CD8-positive, alpha-beta memory T cell (primary cell): ENCODE measurements at regions not wholly inside any gene's neighbourhood (a gene's known extent, or its start where the extent isn't known, plus 50 kb on each side); places are given as distances from the start of the nearest gene placed in this dataset.

Experiments used
- CTCF ChIA-PET: fragments of 350-600 bp; sonication (Branson Sonifier 250); formaldehyde crosslinking; loops from one replicate; lab custom pipeline; 2021; ENCODE audit warnings: antibody characterized with exemption; lab: Charles Lee
- POLR2A ChIA-PET: fragments of 350-600 bp; sonication (Branson Sonifier 250); formaldehyde crosslinking; loops from one replicate; lab custom pipeline; 2021; ENCODE audit warnings: antibody characterized with exemption; lab: Charles Lee
- DNase-seq, 5 donors: peaks; one replicate each; pipeline versions ENCODE4 v3.0.0 to v3.0.0-alpha.2; 2020 to 2022; ENCODE audit warnings: mixed read lengths in 1 of 5
- H3K27ac ChIP-seq: one replicate; pipeline ENCODE4 v1.7.0; 2013; ENCODE audit warnings: low read depth, mild to moderate bottlenecking, low read length, moderate library complexity
- H3K27me3 ChIP-seq: 2 replicates; pipeline ENCODE4 v1.7.0; 2013; ENCODE audit warnings: low read length, mild to moderate bottlenecking; ENCODE audit not compliant: insufficient read depth, poor library complexity, severe bottlenecking
- H3K36me3 ChIP-seq: 2 replicates; pipeline ENCODE4 v1.7.0; 2013; ENCODE audit warnings: mild to moderate bottlenecking, low read length, moderate library complexity; ENCODE audit not compliant: insufficient read depth
- H3K4me1 ChIP-seq: 2 replicates; pipeline ENCODE4 v1.7.0; 2013; ENCODE audit warnings: mild to moderate bottlenecking, low read length, moderate library complexity; ENCODE audit not compliant: insufficient read depth
- H3K4me3 ChIP-seq: 2 replicates; pipeline ENCODE4 v1.7.0; 2013; ENCODE audit warnings: mild to moderate bottlenecking, low read length
- H3K9me3 ChIP-seq: 2 replicates; pipeline ENCODE4 v1.7.0; 2013; ENCODE audit warnings: mild to moderate bottlenecking, low read length
- H3K27ac Mint-ChIP-seq, 8 donors: one replicate each; pipeline ENCODE4 v1.8.0; 2020 to 2021; ENCODE audit warnings: mixed read lengths in 8 of 8, mild to moderate bottlenecking in 6 of 8, inconsistent platforms in 3 of 8, moderate library complexity in 3 of 8
- H3K27me3 Mint-ChIP-seq, 2 donors: one replicate each; pipeline ENCODE4 v1.8.0; 2020 to 2021; ENCODE audit warnings: mixed read lengths in 2 of 2, mild to moderate bottlenecking in 1 of 2, moderate library complexity in 1 of 2
- H3K36me3 Mint-ChIP-seq, 3 donors: one replicate each; pipeline ENCODE4 v1.8.0; 2020 to 2021; ENCODE audit warnings: mixed read lengths in 3 of 3, inconsistent platforms in 1 of 3, mild to moderate bottlenecking in 1 of 3
- H3K4me1 Mint-ChIP-seq, 3 donors: one replicate each; pipeline ENCODE4 v1.8.0; 2020 to 2021; ENCODE audit warnings: mixed read lengths in 3 of 3, inconsistent platforms in 1 of 3, mild to moderate bottlenecking in 1 of 3
- H3K4me3 Mint-ChIP-seq, 7 donors: one replicate each; pipeline ENCODE4 v1.8.0; 2020 to 2021; ENCODE audit warnings: mixed read lengths in 7 of 7, mild to moderate bottlenecking in 6 of 7, moderate library complexity in 4 of 7, inconsistent platforms in 2 of 7
- H3K9me3 Mint-ChIP-seq, 5 donors: one replicate each; pipeline ENCODE4 v1.8.0; 2020 to 2022; ENCODE audit warnings: mixed read lengths in 5 of 5, mild to moderate bottlenecking in 3 of 5, moderate library complexity in 2 of 5, inconsistent platforms in 1 of 5

DNA sequence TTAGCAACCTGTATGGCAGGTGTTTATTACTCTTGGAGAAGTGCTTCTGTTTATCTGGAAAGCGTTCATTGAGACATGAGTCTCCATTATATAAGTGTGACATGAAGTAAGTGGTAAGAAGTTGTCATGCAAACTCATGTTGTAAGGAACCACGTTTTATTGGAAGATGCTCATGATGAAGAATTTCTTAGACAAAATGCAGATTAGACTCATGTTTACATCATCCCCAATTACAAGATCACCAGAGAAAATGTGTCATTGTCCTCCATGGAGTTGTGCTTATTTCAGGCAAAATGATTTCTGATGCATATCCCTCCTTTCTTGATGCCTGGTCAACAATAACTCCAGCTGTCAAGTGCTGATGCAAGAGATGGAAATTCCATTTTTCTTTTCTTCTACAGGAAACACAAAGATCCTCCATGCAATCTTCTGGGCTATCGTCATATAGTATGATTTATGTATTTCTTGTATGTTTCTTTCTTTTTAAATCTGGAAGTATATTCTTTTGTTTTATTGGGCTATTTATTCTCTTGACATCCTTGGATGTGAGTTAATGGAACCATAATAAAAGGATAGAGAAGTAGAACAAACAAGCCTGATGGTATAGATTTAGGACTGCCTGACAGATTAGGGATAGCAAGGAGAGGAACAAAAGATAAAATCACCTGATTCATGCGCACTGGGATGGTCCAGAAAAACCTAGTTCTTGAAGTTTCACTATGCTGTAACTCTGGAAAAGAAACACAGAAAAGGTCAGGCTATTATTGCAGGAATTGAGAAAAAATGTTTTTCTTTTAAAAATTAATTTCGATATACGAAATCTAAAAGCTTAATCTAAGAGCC is 50.7 kb upstream of the DIAPH3 start:
- Mint-ChIP-seq H3K27me3 (peaks cover 15 to 16% of the 10 kb centered on the region in 2 donors), H3K4me3 (no peak overlapping the region), H3K9me3 (peaks cover 0 to 2% (median 0%) of the 10 kb centered on the region in 5 donors), H3K4me1 (no peaks in the 10 kb centered on the region), H3K27ac (no peak overlapping the region), H3K36me3 (no peaks in the 10 kb centered on the region)
- Histone ChIP-seq H3K27me3 (no peaks in the 10 kb centered on the region), H3K9me3 (no peaks in the 10 kb centered on the region), H3K4me1 (no peaks in the 10 kb centered on the region), H3K27ac (no peak overlapping the region), H3K36me3 (no peaks in the 10 kb centered on the region), H3K4me3 (no peak overlapping the region)
- ChIA-PET CTCF (no interaction called here), POLR2A (no interaction called here)
- DNase-seq, result no peak

DNA sequence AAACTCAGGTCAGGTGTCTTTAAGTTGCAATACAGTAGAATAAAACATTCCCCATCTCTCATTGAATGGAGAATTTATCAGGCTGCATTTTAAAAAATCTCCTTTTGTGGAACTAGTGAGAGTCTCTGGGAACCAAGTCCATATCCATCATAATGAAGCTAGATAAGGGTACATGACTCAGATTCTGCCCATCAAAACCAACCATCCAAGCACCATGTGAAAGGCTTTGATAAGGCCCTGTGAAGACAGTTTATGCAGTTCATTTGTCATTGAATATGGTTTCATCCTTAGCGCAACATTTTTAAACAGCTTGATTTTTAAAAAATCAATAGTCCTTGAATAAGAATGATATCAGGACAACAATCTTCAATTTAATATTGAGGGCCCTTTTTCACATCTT is 56.3 kb upstream of the DIAPH3 start:
- Histone ChIP-seq H3K27ac (no peak overlapping the region), H3K4me1 (no peaks in the 10 kb centered on the region), H3K27me3 (no peaks in the 10 kb centered on the region), H3K36me3 (no peaks in the 10 kb centered on the region), H3K9me3 (no peaks in the 10 kb centered on the region), H3K4me3 (no peak overlapping the region)
- peaks cover 0 to 2% (median 0%) of the 10 kb centered on the region in 5 donors for H3K9me3 Mint-ChIP-seq
- H3K4me1 Mint-ChIP-seq, result no peaks in the 10 kb centered on the region
- POLR2A ChIA-PET, result no interaction called here
- no peak overlapping the region for H3K27ac Mint-ChIP-seq
- no peak for DNase-seq
- CTCF ChIA-PET, result no interaction called here
- H3K36me3 Mint-ChIP-seq, result no peaks in the 10 kb centered on the region
- no peak overlapping the region for H3K4me3 Mint-ChIP-seq
- peaks cover 15 to 20% of the 10 kb centered on the region in 2 donors for H3K27me3 Mint-ChIP-seq

- no peaks in the 10 kb centered on the region for H3K4me1 Mint-ChIP-seq
- H3K27me3 Mint-ChIP-seq, result peaks cover 13 to 15% of the 10 kb centered on the region in 2 donors
- Histone ChIP-seq H3K4me3 (no peak overlapping the region), H3K9me3 (no peaks in the 10 kb centered on the region), H3K27ac (no peak overlapping the region), H3K27me3 (no peaks in the 10 kb centered on the region), H3K36me3 (no peaks in the 10 kb centered on the region), H3K4me1 (no peaks in the 10 kb centered on the region)
- POLR2A ChIA-PET, result no interaction called here
- CTCF ChIA-PET, result no interaction called here
- H3K36me3 Mint-ChIP-seq, result no peaks in the 10 kb centered on the region
- peaks cover 0 to 2% (median 0%) of the 10 kb centered on the region in 5 donors for H3K9me3 Mint-ChIP-seq
- no peak overlapping the region for H3K4me3 Mint-ChIP-seq
- no peak overlapping the region for H3K27ac Mint-ChIP-seq
- DNase-seq, result no peak
These were observed 57.9 kb upstream of the DIAPH3 start for GRCh38 chr13:60221581-60221980.

GRCh38 chr13:60226507-60226906 is 62.8 kb upstream of the DIAPH3 start:
- Mint-ChIP-seq H3K9me3 (no peaks in the 10 kb centered on the region), H3K27me3 (peaks cover 3 to 14% of the 10 kb centered on the region in 2 donors), H3K36me3 (no peaks in the 10 kb centered on the region), H3K4me1 (no peaks in the 10 kb centered on the region), H3K27ac (no peak overlapping the region), H3K4me3 (no peak overlapping the region)
- Histone ChIP-seq H3K36me3 (no peaks in the 10 kb centered on the region), H3K27ac (no peak overlapping the region), H3K27me3 (no peaks in the 10 kb centered on the region), H3K4me3 (no peak overlapping the region), H3K4me1 (no peaks in the 10 kb centered on the region), H3K9me3 (no peaks in the 10 kb centered on the region)
- ChIA-PET CTCF (no interaction called here), POLR2A (no interaction called here)
- DNase-seq, result no peak

DNA sequence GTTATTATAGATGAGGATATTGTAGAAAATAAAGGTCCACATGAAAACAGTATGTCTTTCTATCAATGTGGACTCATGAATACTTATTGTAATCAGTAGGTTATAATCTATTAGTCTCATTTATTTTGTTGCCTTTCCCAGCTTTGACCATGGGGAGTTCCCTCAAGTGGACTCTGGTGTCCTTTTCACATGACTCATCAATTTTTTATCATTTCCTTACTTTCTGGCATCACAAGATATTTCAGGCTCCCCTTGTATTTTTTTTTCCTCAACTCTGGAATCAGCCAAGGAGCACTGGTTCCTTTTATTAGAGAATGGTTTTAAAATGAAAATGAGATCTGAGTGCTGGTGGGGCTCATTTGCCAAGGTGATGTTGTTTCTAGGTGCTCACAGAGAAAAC is 63.4 kb upstream of the DIAPH3 start:
- Histone ChIP-seq H3K4me1 (no peaks in the 10 kb centered on the region), H3K36me3 (no peaks in the 10 kb centered on the region), H3K4me3 (no peak overlapping the region), H3K27me3 (no peaks in the 10 kb centered on the region), H3K9me3 (no peaks in the 10 kb centered on the region), H3K27ac (no peak overlapping the region)
- Mint-ChIP-seq H3K36me3 (no peaks in the 10 kb centered on the region), H3K9me3 (no peaks in the 10 kb centered on the region), H3K27me3 (peaks cover 3 to 18% of the 10 kb centered on the region in 2 donors), H3K4me1 (no peaks in the 10 kb centered on the region), H3K4me3 (no peak overlapping the region), H3K27ac (no peak overlapping the region)
- no peak for DNase-seq
- ChIA-PET CTCF (no interaction called here), POLR2A (no interaction called here)

- no peaks in the 10 kb centered on the region for H3K36me3 ChIP-seq
- H3K27me3 ChIP-seq, result no peaks in the 10 kb centered on the region
- H3K4me1 Mint-ChIP-seq, result no peaks in the 10 kb centered on the region
- no peak overlapping the region for H3K27ac ChIP-seq
- no peak overlapping the region for H3K4me3 Mint-ChIP-seq
- no peaks in the 10 kb centered on the region for H3K9me3 Mint-ChIP-seq
- POLR2A ChIA-PET, result no interaction called here
- no peak overlapping the region for H3K4me3 ChIP-seq
- no peaks in the 10 kb centered on the region for H3K36me3 Mint-ChIP-seq
- no peak for DNase-seq
- peaks cover 9 to 40% of the 10 kb centered on the region in 2 donors for H3K27me3 Mint-ChIP-seq
- CTCF ChIA-PET, result no interaction called here
- H3K4me1 ChIP-seq, result no peaks in the 10 kb centered on the region
- no peaks in the 10 kb centered on the region for H3K9me3 ChIP-seq
- H3K27ac Mint-ChIP-seq, result no peak overlapping the region
These were observed 66.1 kb upstream of the DIAPH3 start for GRCh38 chr13:60229708-60230272.

GRCh38 chr13:60230593-60230992 is 66.9 kb upstream of the DIAPH3 start:
- CTCF ChIA-PET, result no interaction called here
- H3K4me1 ChIP-seq, result no peaks in the 10 kb centered on the region
- Mint-ChIP-seq H3K36me3 (no peaks in the 10 kb centered on the region), H3K9me3 (no peaks in the 10 kb centered on the region), H3K4me3 (no peak overlapping the region), H3K27ac (no peak overlapping the region), H3K4me1 (no peaks in the 10 kb centered on the region), H3K27me3 (peaks cover 11 to 40% of the 10 kb centered on the region in 2 donors)
- POLR2A ChIA-PET, result no interaction called here
- H3K27ac ChIP-seq, result no peak overlapping the region
- H3K9me3 ChIP-seq, result no peaks in the 10 kb centered on the region
- H3K4me3 ChIP-seq, result no peak overlapping the region
- H3K27me3 ChIP-seq, result no peaks in the 10 kb centered on the region
- H3K36me3 ChIP-seq, result no peaks in the 10 kb centered on the region
- DNase-seq, result no peak

DNA sequence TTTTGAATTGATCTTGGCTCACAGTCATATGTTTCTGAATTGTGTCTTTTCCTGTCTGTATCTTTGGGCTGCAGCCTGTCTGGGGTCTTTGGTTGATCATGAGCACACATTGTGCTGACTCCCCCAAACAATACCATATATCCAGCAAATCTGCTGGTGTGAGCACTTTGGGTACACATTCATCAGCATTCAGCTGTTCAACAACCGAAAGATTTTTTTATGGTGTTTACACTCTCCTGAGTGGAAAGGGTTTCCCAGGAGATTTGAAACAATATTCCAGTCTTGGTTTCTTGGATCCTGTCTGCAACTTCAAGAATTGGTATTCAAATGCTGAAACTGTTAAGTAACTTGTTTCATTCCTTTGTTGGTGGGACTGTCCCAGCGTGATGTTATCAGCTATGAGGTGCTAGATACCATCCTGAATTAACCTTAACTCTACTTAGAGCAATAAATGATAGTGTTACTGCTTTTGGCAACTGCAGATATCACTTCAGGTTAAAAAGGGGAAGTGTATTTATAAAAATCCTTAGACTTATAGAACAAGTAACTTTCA is 78.4 kb upstream of the DIAPH3 start:
- Histone ChIP-seq H3K27me3 (no peaks in the 10 kb centered on the region), H3K4me3 (no peak overlapping the region), H3K27ac (no peak overlapping the region), H3K36me3 (no peaks in the 10 kb centered on the region), H3K4me1 (no peaks in the 10 kb centered on the region), H3K9me3 (no peaks in the 10 kb centered on the region)
- Mint-ChIP-seq H3K4me1 (no peaks in the 10 kb centered on the region), H3K27ac (no peak overlapping the region), H3K36me3 (no peaks in the 10 kb centered on the region), H3K9me3 (no peaks in the 10 kb centered on the region), H3K4me3 (no peak overlapping the region), H3K27me3 (peaks cover 4 to 9% of the 10 kb centered on the region in 2 donors)
- POLR2A ChIA-PET, result no interaction called here
- no peak for DNase-seq
- CTCF ChIA-PET, result no interaction called here
